NCI-H146 treated with DMSO at 0.1 percent for 48 hours (cell line): ENCODE measurements at regions not wholly inside any gene's neighbourhood (a gene's known extent, or its start where the extent isn't known, plus 50 kb on each side); places are given as distances from the start of the nearest gene placed in this dataset.
"Not testable (repeated sequence)": the region's sequence is repeated elsewhere in the genome, so short reads cannot be mapped to it uniquely, and the experiment has no call there.

Experiments
- DNase-seq: peaks from one replicate; lab custom pipeline; 2025; ENCODE audit not compliant: unreplicated experiment; lab: John Stamatoyannopoulos, UW

DNA sequence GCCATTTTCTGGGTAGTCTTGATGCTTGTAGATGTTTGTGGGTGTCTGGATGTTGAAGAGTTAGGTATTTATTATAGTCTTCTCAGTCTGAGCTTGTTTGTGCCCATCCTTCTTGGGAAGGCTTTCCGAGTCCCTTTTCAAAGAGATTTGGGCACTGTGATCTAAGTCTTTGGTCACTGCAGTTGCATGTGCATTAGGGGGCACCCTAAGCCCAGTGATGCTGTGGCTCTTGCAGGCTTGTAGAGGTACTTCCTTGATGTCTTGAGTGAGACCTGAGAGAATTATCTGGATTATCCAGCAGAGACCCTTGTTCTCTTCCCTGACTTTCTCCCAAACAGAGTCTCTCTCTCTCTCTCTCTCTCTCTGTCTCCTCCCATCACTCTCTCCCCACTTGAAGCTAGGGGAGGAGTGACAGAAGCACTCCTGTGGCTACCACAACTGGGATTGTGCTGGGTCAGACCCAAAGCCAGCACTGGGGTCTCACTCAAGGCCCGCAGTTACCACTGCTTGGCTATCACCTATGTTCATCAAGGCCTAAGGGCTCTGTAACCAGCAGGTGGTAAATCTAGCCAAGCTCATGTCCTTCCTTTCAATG is 68.5 kb downstream of the TMCO5A start:
- DNase-seq = no peak

DNA sequence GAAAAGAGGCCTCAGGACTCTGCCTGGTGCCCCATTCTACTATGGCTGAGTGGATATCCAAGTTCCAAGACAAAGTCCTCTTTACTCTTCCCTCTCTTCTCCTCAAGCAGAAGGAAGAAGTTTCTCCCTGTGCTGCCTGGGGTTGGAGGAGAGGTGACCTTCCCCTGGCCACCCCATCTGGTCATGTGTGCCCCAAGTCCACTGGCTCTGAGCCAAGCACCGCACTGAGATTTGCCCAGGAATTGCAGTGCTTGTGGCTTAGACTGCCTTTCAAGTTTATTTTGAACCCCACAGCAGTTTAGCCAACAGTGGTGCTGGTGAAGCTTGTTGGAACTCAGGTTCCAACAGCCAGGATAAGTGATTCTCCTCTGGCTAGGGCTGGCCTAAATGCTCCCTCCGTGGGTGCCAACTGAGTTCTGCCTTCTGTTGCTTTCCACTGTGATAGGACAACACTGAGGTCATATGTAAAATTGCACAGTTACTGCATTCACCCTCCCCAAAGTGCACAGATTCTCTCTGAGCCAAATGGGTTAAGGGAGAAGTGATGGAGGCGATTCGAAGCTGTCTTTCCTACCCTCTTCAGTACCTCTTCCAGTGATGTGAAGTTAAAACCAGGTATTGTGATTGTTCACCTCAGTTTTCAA is 69.9 kb downstream of the TMCO5A start:
- DNase-seq = no peak

DNA sequence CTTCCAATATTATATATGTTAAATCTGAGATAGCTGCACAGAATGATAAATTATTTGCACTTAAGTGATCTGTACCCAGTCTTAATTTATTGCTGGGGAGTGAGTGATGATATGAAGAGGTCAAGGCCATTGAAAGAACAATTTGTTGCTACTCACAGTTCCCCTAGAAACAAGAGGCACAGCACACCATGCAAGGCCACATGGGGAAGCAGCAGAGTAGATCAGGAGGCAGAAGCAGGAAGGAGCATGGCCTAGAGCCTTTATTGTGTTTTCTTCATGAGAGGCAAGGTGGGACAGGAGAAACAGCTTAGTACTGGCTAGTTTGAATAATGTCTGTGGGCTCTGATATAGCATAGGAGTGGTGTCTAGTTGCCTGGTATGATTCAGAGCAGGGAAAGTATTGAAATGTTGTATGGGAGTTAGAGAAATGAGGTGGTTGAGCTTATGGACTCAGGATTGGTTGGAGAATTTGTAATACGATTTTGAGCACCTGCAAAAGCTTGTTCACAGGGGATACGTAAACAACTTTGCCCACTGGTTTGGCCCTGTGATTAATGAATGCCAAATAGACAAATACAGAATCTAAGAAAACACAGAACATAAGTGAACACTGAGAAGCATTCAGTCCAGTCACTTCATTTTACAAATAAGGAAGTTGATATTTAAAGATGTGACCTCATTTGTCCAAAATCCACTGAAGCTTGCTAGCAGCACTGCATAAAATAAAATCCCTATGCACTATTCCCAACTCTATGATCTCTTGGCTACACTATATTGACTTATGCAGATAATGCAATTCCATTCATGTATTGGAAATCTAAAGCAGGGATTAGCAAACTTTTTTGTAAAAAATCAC is 71.7 kb downstream of the TMCO5A start:
- no peak for DNase-seq

DNA sequence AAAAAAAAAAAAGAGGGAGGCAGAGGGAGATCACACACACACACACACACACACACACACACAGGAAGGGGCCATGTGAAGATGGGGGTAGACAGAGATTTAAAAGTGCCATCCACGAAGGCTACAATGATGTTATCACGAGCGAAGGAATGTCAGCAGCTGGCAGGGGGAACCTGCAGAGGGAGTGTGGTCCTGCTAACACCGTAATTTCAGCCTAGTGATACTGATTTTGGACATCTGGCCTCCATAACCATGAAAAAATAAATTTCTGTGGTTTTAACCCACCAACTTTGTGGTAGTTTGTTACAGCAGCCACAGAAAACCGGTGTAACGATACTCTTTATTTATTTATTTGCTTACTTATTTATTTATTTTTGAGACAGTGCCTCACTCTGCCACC is 76.0 kb downstream of the TMCO5A start:
- DNase-seq = no peak

DNA sequence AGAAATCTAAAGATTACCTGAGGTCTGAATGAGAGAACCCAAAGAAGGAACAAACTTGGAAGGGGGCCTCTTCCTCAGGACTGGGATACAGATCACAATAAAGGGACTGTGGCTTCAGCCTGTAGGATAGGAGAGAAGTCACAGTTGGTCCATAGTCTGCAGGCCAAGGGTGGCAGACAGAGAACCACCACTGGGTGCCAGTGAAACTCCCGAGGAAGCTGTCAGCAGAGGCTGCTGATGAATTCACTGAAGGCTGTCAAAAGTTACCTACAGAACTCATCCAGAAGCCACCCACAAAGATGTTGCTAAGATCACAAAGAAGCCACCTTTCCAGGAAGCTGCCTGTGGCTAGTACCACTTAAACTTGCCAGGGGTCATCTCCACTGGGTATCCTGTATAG is 78.5 kb downstream of the TMCO5A start:
- no peak for DNase-seq

DNA sequence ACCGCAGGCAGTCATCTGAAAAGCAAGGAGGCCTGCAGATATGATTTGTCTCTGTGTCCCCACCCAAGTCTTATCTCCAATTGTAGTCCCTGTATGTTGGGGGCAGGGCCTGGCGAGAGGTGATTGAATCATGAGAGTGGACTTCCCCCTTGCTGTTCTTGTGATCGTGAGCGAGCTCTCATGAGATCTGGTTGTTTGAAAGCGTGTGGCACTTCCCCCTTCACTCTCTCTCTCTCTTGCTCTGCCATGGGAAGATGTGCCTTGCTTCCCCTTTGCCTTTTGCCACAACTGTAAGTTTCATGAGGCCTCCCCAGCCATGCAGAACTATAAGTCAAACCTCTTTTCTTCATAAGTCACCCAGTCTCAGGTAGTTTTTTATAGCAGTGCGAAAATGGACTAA is 83.3 kb downstream of the TMCO5A start:
- DNase-seq = no peak

DNA sequence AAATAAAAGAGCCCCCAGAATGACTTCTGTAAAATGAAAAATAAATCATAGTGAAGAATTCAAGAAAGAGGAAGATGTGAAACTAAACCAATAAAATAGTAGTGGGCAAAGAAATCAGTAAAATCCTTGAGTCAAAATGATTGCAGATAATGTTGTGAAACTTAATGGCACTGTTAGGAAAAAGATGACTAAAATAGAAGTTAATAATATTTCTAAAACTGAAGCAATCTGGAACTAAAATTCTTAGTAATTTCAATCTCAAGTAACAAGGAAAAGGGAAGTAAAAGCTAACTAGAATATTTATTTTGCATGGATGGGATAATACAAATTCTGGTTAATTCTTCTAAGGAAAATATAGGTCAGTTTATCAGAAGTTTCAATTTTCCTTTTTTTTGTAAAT is 84.6 kb downstream of the TMCO5A start:
- DNase-seq = no peak

DNA sequence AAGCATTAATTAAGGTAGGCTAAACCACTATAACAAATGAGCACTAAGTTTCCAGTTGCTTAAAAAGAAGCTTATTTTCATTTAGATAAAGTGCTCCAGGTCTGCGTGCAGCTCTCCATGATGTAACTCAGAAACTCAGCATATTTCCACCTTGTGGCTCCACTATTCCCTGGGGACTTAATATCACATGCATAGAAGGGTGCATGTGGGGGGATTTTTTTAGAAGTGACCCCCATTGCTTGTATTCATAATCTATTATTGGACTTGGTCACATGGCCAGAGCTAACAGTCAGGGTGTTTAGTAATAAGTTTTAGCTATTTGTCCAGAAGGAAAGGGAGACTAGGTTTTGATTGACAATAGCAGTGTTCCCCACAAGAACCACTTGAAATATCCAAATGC is 86.8 kb downstream of the TMCO5A start:
- no peak for DNase-seq

DNA sequence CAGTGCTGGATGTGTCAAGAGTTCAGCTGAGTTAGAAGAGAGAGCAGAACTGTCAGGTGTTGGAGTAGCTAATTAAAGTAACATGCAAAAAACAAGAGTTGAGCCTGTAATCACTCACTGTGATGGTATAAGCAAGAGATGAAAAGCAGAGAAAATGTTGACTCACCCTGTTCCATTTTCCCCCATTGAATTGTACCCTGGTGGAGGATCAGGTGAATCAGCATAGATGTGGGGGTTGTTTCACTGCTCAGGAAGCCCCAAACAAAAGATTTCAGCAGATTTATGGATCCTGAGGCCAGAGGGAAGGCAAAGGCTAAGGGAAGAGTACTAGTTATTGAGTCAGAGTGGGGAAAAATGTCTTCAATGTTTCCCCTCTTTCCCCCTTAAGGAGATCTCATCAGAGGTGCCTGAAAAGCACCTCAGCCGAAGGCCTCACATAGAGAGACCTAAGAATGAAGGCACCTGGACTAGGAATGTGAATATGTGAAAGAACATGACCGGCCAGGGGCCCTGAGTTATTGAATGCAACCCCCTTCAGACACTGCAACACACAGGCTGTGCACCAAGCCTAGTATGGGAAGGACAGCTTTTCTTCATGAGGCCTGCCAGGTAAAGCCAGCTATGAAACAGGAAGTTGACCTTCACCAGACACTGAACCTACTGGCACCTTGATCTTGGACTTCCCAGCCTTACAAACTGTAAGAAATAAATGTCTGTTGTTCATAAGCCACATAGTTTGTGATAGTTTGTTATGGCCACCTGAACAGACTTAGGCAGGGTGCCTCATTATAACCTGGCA is 90.1 kb downstream of the TMCO5A start:
- no peak for DNase-seq

DNA sequence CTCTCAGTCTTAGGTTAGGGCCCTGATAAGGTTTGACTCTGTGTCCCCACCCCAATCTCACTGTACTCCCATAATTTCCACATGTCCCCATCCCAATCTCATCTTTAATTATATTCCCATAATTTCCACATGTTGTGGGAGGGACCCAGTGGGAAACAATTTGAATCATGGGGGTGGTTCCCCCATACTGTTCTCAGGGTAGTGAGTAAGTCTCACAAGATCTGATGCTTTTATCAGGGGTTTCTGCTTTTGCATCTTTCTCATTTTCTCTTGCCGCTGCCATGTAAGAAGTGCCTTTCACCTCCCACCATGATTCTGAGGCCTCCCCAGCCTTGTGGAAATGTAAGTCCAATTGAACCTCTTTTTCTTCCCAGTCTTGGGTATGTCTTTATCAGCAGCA is 91.2 kb downstream of the TMCO5A start:
- not testable (repeated sequence) for DNase-seq

DNA sequence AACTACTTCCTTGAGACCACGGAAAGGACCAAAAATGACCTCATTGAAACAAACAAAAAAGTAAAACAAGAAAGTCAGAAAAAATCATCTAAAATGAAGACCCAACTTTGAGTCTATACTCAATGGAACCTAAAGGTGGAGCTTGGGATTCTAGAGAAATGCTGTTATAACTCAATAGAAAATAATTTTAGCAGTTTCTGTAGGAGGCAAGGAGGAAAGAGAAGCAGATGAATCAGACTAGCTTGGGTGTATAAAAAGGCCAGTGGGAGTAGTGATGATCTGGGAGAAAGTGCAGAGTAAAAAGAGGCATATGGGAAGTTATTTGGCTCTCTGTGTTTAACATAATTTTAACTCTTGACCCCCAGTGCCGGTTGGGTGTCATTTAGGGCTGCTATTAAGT is 94.4 kb downstream of the TMCO5A start:
- DNase-seq = no peak

DNA sequence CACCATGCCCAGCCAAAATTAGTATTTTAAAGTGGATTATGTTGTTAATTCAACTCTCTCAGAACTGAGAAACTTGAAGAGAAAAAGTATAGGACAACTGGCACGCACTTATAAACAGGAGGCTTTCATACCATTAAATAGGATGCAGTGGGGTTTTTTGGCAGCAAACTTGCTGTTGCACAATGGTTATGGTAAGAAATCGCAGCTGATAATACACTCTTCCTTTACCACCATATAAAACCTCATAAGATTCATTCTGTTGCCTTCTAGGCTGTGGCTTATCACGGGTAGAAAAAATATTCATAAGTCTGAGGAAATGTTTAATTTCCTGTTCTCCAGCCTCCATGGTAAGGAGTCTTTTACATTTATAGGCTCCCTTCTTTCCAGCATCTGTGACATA is 95.3 kb downstream of the TMCO5A start:
- no peak for DNase-seq

DNA sequence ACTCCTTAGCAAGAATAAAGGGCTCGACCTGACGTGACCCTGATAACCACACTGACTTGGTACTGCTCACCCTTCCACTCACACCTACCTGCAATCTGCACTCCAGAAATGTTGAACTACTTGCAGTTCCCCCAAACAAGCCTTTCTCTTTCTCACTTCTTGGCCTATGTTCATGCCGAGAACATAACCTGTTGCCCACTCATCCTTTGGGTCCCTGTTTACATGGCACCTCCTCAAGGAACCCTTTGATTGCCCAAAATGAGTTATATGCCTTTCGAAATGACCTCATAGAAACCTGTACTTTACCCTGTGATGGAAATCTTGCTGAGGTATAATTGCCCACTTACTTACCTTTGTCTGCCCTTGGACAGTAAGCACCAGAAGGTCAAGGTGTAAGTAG is 96.2 kb downstream of the TMCO5A start:
- DNase-seq = no peak

DNA sequence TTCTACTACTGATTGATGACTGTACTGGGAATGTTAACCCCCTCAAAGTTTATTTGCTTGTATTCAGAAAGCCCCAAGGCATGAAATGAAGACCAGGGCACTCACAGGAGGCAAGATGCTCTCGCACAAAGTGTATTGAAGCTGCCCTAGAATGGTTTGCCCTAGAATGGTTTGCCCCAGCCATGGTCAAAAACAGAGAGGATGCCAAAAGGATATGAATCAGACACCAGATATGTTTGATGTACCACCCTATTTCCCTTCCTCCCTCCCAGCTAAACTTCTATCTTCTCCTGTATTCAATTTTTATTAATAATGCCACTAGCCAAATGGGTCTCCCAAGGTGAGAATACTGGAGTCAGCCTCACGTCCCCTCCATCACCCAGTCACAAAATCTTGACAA is 101.3 kb downstream of the TMCO5A start:
- no peak for DNase-seq

DNA sequence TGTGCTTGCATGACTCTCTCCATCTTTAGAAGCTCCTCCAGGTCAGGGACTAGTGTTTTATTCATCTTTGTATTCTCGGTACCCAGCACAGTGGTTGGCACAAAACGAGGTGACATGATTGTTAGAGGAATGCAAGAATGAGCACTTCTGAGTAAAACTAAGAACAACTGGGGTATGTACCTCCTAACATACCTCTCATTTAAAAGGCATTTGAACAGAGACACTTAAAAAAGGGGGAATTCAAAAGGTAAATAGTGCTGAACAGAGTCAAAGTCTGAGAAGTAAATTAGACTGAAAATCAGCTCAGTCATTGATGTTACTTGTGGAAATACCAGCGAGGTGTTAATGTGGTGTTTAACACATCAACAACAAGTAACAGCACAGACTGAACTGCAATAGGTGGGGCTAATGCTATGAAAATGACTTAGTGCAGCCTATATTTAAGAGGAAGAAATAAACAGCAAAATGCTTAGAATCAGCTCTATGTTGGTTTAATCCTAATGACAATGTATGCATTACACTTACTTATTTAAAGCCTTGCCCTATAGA is 102.4 kb downstream of the TMCO5A start:
- DNase-seq = no peak

DNA sequence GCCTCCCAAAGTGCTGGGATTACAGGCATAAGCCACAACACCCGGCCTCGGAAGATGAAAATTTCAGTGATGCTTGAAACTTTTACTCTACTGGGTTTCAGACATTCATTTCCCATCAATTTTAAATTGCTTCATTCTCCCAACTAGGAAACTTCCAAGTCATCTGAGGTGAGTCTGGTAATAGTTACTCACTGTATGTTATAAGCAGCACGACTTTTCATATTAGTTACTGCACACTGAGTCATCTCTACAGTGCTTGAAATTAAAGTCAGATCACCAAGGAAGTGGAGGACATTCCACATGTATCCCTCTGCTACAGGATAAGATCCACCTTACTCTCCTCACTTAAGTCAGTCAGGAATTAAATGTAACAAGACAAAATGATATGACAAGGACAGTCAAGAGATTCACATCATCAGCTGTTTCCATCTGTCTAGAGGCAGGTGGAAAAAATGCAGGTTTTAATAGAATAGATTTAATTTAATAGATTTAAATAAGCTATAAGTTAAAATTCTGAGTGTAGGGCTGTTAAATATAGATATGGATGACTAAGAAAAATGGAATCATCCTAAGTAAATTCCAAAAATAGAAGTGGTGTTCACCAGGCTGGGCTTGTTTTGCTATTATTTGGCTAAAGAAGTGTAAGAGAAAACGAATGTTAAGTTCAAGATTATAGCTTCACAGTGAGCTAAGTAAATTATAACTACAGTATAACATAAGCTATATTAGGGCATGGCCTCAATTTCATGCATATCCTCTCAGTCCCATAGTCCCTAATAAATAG is 104.4 kb downstream of the TMCO5A start:
- no peak for DNase-seq

DNA sequence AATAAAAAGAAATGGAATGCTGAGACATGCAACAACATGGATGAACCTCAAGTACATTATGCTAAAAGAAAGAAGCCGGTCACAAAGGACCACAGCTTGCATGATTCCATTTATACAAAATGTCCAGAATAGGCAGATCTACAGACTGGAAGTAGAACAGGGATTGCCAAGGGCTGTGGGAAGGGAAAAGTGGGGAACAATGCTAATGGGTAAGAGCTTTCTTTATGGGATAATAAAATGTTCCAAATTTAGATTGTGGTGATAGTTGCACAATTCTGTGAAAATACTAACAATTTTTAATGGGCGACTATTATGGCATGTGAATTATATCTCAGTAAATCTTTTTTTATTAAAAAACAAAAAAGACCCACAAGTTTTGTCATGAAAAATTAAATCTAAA is 106.2 kb downstream of the TMCO5A start:
- no peak for DNase-seq

DNA sequence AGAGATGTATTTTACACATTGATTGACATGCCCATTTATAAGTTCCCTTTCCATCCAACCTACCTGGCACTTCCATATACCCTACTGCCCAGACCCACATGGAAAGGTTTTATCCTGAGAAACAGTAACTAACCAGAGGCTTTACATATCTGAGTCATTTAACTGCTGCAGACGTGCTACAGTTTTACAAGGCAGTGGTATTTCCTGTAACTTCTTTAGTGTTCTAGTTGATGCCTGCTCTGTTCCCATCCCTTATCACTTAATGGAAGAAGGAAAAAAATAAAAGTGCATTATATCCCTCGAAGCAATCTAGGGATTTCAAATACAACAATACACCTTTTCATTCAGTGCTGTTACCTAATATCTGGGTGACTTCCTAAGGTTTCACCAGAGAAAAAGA is 107.1 kb downstream of the TMCO5A start:
- no peak for DNase-seq

DNA sequence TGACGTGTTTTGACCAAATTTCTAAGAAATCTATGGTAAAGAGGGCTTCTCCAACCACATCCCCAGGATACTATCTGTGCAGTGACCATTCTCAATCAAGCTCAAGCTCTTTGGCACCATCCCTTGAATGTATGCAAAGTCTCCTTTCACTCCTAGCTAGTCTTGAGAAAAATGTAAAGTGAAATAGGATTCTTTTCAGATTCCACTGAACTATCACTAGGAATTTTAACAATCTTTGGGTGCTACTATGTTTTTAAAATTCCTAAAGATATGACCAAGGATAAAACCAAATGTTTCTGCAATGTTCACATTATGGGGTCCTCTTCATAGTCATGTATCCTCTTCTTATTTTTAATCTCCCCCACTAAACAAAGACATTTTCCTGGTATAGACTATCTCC is 107.8 kb downstream of the TMCO5A start:
- DNase-seq = no peak

DNA sequence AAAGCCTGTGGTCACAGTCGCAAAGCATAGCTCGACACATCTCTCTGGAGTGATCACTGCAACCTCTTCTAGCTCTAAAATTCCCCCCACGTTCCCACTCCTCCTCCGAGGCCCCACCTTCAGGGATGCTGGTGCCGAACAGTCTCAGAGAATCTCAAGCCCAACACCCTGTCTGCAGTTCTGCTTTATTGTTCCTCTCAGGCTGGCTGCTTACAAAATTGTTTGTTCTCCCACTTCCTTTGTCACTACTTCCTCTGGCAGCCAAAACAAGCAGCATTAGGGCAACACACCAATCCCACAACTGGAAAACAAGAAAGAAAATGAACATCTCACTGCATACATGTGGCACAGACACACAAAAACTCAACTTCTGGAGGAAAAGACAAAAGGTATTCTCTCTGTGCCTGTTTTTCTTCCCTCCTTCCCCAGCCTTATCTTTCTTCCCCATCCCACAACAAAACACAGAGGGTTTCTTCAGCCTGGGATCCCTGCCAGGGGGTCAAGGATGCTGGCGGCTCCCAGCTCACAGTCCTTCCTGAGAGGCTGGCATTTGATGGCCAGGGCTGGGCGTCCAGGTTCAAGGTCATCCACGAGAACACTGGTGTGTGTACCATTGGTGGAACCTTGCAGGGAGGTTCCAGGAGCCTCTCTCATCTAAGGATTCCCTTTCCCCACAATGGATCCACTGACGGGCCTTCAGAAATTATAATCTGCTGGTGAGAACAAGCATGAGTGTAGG is 108.4 kb downstream of the TMCO5A start:
- no peak for DNase-seq
